ENCODE measurements at regions not wholly inside any gene's neighbourhood (a gene's known extent, or its start where the extent isn't known, plus 50 kb on each side); places are given as distances from the start of the nearest gene placed in this dataset.
A peak's percentile ranks its signal among the peaks of the same experiment; 100 is the strongest.

DNA sequence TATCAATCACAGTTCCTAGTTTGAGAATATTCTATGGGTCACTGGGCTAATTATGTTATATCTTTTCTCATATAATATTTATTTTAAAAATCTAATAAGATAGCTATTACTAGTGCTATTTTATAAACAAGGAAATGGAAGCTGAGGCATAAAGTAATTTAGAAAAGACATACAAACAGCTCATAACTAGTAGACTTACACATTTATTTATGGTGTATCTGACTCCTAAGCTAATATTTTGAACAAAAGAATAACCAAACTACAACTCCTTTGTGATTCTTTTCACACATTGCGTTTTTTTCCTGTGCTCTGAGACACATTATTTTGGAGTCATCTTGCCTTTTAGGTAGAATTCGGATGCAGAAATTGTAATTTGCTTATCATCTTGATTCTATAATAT is 742.0 kb upstream of the LRRTM4 start:
- no peak for DNase-seq

DNA sequence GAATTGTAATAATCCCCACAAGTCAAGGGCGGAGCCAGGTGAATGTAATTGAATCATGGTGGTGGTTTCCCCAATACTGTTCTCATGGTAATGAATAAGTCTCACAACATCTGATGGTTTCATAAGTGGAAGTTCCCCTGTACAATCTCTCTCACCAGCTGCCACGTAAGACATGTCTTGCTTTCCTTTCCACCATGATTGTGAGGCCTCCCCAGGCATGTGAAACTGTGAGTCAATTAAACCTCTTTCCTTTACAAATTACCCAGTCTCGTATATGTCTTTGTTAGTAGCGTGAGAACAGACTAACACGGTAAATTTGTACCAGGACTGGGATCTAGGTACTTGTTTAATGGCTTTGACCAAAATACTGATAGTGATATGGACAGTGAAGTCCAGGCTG is 744.3 kb upstream of the REG3G start:
- DNase-seq: no peak

DNA sequence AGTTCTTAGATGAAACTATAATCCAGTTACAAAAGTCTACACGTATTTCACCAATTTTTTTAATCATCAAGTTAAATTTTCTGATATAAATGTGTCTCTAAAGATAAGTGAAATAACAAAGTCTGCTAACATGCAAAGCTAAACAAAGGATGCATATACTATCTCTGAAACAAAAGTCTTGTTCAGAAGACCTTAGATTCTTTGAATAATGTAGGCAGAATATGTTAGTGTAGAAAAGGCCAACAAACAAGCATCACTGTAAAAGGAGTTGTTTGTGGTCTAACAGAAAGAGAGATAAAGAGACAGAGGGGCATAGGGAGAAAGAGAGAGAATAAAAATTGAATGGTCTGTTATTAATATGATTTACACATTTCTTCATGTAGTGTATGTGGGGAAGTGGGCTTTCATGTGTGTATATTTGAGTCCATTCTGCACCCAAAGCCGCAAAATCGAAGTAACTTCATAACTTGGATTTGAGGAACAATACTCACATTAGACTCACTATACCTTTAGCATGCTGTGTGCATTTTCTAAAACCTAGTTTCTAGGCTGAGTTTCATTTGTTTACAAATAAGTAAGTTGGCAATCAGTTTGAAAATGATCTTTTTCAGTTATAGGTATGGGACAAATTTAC is 734.8 kb upstream of the REG3G start:
- no peak for DNase-seq

DNA sequence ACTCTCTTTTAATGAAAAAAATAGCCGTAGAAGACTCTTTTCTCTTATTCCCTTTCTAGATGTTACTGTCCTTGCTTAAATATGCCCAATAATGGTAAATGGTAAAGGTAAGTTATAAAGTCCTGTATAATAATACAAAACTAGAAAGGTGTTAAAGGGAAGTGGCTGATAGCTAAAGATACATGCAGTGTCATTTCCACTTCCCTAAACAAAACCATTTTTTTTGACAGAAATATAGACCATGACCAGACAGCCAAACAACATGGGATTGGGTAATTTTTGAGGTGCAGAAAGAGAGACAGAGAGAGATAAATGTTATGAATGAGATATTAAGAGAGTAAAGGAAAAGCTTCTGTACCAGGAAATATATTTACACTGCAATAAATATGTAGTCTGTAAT is 731.7 kb upstream of the REG3G start:
- DNase-seq: no peak

DNA sequence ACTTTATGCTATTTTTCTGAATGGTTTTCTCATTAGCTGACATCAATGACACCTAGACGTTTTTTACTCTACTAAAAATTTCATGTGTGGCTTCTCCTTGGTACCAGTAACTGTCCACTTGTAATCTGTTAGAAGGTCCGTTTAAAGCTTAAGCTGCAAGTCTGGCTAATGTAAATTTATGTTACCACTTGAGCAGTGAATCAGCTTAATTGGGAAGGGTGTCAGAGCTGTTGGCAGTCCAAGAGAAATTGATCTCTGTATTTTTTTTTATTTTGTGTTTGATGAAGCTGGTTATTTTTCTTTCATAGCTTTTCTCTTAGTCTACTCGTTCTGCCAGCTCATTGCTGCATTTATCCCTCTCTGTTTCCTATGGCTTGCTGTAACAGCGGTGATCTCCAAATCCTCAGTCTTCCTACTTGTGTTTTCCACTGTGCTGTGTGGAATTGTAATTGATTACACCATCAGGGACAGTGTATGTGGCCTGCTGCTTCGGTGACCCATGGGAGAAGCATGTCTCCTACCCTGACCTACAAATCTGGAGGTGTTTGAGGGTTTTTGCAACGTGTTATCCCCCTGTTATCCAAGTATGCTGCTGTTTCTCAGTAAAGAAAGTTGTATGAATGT is 724.2 kb upstream of the REG3G start:
- DNase-seq: no peak

DNA sequence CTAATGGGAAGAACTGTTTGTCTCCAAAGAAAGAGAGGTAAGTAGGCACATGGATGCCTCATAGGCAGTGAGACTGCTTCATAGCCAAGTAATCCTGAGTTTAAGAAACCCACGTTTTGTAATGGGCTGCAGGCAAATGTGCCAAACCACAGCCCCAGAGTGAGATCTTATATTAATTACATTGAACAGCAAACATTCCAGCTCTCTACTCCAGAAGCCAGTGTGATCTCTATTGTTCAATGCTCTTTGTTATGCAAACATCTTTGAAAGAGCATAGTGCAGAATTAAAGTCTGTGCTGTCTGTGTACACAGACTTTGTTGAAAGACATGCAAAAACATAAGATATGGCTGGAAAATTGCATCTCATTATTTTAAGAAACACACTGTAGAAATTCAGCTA is 720.8 kb upstream of the REG3G start:
- peak in 1 of 58 donors; percentile 3 for DNase-seq

DNA sequence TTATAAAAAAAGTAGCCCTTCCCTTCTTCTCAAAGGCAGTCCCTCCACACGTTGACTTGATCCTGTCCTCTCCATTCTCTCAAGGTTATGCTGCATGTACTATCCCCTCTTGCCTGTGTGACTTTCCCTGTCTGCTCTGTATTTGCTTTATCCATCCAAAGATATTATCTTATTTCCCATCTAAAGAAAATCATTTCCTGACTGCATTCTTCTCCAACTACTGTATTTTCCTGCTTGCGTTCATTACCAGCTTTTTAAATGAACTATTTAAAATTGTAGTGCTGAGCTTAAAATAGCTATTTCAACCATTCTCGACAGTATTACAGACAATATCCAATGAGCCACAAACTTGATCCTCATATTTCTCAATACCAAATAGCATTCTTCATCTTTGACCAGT is 716.0 kb upstream of the REG3G start:
- no peak for DNase-seq

DNA sequence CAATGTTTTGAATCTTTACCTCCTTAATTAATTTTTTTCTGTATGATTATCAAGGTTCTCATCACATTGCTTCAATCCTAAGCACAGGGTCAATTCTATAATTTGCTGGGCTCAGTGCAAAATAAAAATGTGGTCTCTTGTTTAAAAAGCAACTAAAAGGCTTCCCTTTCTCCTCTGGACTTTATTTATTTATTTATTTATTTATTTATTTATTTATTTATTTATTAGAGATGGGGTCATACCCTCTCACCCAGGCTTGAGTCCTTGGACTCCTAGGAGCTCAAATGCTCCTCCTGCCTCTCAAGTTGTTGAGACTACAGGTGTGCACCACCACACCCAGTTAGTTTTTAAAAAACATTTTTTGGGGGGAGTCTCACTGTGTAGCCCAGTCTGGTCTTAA is 710.1 kb upstream of the REG3G start:
- no peak for DNase-seq

DNA sequence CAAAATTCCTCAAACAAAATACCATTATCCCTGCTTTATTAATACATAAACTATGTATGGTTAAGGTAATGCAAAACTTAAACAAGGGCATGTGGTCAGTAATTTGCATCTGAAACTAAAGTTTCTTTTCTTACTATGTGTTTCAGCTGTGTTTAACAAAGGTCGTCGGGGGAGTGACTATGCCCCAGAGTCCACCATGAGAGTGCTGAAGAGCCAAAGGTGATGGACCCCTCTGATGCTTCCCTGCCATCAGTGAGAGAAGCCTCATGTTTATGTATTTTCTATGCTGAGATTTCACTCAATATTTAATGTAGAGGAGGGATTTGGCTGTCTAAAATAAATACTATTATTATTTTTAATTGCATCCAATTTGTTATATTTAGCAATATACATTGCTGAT is 707.2 kb upstream of the REG3G start:
- DNase-seq: no peak

DNA sequence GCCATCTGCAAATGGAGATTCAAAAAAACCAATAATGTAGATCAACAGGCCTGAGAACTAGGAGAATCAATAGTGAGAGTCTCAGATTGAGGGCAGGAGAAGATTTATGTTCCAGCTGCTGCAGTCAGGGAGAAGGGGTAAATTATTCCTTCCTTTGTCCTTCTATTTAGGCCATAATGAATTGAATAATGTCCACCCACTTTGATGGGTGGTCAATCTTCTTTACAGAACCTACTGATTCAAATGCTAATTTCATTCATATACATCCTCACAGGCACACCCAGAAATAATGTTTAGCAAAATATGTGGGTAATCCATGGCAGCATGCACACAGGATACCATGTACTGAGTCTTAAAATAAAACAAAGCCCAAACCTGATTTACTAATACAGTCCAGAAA is 695.3 kb upstream of the REG3G start:
- DNase-seq: no peak

DNA sequence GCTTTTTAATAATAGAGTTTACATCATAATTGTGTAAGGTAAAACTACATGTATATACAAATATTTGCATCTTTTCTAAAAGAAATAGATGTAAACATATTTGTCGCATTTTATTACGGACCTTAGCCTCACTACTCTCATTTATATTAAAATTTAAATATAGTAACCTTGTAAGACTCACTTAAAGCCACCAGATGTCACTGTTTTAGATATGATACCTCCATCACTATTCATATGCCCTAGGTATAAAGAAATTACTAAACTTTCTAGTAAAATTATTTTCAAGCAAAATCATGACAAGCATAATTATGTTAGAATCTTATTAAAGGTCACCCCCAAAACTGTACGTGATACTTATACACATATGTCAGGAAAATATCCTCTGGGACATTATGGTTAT is 674.3 kb upstream of the REG3G start:
- DNase-seq: no peak

DNA sequence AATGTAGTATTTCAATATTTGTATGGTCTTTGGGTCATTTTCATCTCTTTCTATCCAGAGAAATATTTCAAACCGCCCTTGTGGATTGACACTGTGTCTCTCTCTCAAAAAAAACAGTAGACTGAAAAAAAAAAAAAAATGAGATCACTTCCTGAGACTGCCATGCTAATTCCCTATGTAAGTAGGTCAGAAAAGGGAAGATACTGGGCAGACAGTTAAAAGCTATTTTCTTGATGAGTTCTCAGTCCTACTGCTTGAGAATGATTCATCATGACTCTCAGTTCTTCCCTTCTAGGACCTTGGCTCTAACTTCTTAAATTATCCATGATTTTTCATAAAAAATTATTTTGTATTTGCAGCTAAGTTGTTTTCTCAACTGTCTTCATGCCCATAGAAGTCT is 672.3 kb upstream of the REG3G start:
- DNase-seq: no peak

DNA sequence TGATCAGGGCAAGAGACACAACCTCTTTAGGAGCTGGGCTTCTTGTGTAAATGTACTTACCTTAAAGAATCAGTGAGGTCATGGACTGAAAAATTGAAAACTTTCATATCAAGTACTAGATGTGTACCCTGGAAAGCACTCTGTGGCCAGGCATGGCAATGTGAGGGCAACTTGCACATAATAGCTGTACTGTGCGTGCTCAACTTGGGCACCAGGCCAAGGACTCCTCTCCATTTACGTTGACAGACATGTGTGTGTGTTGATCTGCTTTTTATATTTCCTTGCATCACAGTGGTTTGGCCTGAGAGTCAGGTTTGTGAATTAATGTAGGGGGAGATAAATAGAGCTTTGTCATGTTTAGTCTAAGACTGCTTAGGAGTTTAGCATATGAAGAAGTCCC is 669.5 kb upstream of the REG3G start:
- DNase-seq: no peak

DNA sequence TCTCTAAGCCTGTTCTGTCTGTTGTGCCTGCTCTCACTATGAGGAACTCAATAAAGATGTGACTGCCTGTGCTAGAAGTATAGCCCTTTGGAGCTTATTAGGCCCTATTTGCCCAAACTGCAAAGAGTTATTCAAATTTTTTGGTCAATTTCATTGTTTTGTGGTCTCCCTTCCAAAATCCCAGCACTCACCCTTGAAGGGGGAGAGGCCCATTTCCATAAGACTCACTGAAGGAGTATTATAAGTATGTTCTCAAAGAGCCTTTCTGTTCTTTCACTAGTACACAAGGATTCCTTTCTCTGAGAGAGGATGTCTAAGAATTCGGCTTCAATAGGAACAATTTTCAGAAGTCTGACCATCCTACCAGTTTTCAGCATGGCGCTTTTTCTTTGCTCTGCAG is 641.9 kb upstream of the REG3G start:
- DNase-seq: no peak

DNA sequence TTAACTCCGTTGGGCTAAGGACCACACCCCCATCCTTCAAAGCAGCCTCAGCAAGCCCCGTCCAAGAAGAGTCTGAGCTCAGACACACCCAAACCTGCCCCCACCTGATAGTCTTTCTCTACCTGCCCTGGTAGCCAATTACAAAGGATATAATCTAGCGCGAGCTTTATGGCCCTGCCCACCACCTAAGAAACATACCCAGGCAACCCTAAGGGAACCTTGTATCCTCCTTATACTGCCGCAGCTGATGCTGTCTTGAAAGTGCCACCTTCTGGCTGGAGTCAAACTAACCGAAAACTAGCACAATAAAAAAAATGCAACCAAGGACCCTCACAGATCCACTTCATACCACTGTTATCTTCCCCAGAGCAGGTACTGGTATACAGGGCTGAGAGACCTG is 628.3 kb upstream of the REG3G start:
- DNase-seq: no peak

DNA sequence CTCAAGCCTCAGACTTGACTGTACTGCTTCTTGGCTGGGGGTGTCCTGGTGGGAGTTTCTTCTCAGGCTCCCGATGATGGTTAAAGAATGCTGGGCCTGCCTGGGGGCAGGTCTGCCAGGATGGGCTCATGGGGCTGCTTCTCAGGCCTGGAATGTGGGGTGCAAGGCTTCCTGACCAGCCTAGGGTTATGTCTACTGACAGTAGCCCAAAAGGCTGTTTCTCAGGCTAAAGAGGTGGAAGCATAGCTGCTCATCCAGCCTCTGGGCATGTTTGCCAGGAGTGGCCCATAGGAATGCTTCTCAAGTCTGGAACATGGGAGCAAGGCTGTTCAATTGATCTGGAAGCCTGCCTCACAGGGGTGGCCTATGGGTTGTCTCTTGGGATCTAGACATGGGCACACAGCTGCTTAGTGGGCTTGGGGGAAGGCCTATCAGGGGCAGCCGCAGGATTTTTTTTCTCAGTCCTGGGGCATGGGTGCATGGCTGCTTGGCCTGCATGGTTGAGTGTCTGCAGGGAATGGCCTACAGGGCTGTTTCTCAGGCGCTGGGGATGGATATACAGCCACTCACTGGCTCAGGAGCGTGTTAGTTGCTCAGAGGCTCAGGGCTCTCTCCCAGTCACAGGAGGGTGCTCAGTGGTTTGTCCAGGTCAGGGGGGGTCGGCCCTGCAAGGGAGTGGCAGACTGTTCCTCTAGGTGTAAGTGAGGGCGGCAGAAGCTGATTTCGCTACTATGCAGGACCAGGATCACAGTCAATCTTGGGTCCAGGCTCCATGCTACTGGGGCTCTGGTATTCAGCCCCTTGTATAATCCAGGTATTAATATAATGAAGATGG is 617.3 kb upstream of the REG3G start:
- DNase-seq: no peak

DNA sequence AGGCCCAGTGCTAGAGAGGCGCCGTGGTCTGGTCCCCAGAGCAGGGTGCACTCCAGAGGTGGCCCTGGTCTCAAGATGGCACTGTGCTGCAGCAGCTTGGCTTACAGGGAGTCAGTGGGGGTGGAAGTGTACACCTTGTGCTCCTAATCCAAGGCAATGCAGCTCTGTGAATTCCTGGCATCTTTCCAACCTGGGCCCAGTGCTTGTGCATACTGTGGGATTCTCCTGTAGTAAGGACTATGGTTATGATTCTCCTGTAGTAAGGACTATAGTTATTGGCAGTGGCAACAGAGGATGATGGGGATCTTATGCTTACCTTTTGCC is 616.7 kb upstream of the REG3G start:
- peak in 1 of 58 donors; percentile 2 for DNase-seq

DNA sequence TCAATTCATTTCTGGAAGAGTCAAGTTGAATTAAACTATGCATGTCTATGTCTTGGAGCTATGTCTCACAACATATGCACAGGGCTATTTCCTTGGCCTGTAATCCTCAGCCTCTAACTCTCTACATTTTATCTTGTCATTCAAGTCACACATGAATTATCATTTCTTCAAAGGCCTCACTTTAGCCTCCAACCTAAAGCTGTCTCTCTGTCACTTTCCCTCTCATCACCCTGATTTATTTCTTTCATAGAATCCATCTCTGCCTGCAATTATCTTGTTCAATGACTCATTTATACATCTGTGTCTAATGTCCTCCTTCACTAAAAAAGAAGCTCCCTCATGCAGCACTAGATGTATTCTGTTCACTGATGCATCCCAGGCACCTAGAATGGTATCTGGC is 614.2 kb upstream of the REG3G start:
- no peak for DNase-seq

DNA sequence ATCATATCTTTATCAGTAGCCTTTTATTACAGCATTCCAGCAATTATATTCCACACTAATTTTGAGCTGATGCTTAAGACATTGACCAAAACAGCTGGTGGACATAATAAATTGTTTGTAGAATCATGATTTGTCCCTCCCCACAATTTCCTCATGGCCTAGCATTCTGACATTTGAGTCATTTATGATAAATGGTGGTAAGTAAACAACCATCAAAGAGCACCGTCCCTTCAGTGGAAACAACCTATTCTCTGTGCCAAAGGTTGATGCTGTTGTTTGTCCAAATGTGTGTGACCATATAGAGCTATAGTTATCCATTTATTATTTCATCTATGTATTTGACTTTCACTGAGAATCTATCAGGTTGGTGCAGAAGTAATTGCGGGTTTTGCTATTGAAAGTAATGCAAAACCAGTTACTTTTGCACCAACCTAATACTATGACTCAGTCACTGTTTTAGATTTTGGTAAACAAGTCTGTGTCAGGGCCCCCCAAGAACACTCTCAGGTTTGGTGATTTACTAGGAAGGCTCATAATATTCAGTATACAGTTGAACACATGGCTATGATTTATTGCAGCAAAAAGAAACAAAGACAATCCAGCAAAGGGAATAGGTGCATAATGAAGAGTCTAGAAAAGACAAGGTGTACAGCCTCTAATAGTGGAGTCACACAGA is 608.7 kb upstream of the REG3G start:
- DNase-seq: no peak

DNA sequence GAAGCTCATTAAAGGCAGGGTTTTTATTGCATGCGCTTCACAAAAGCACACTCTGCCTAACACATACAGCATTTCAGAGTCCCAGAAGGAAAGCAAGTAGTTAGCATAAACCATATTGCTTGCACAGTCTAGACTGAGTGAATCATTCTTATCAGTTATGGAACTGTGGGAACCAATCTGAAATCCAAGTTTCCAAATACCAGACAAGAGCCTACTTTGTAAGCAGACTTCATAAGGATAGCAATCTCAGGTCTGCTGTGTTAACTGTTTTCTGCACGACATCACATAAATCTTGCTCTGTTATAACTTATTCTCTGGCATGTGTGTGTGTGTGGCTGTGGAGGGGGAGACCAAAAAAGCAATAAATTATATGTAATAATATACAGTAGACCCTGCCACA is 608.1 kb upstream of the REG3G start:
- DNase-seq: no peak

DNA sequence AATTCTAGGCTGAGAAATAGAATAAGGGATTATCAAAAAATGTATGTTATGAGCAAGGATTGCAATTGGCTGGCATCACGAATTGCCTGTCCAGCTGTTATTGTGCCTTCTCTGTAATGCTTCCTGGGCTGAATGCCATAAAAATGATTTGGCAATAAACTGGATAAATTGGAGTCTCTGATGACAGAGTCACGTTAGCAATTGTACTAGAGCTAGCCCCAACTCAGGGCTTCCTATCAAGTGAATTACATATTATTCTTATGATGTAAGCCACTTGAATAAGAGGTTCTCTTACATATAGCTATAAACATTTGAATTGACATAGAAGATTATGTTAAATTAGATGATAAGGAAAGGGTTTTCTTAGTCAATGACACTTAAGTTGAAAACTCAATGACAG is 607.5 kb upstream of the REG3G start:
- DNase-seq: no peak

DNA sequence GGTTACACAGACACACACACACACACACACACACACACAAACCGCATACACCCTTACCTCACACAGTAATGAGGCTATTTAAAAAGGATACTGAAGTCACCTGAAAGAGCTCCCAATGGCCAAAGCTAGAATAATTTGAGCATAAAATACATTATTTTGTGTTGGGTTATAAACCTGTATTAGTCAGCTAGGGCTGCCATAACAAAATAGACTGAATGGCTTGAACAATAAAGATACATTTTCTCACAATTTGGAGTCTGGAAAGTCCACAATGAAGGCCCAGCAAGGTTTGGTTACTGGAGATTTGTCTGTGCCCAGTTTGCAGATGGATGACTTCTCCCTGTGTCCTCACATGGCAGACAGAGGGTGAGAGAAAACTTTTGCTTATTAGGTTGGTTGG is 605.4 kb upstream of the REG3G start:
- no peak for DNase-seq

DNA sequence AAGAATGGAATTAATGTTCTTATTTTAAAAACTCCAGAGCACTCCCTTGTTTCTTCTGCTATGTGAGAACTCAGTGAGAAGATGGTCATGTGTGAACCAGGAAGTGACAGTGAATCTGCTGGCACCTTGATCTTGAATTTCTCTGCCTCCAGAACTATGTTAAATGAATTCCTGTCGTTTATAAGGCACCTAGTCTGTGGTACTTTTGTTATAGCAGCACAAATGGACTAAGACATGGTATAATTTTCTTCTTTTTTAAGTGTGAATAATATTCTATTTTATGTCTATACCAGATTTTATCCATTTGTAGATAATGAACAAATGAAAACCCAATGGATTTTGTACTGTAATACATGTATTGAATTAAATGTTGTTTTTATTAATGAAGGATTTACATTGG is 601.9 kb upstream of the REG3G start:
- no peak for DNase-seq
